RCC 7860 (cell line): ENCODE measurements at regions not wholly inside any gene's neighbourhood (a gene's known extent, or its start where the extent isn't known, plus 50 kb on each side); places are given as distances from the start of the nearest gene placed in this dataset.

Source experiments
- DNase-seq: peaks from one replicate; pipeline ENCODE4 v3.0.0-alpha.2; 2015; ENCODE audit warnings: low spot score
- FAIRE-seq: peaks from 2 replicates; lab custom pipeline; 2012; peaks lifted over from hg19 to GRCh38; lab: Jason Lieb, UNC

DNA sequence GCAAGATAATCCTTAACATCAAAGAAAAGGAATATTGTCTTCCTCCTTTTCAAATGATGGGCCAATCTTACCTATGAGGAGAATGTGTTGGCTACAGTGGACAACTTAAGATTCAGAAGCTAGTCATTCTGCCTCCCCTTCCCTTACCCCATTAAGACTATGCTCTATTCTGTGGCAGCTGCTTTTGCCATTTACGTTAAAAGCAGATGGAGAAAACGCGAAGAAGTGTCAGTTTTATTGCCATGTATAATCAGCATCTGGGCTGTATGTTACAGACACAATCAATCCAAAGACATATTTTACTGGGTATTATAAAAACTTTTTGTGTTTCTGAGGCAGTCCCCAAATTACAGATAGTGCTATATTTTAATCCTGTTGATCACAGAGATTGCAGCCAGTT is 196.1 kb upstream of the PACRGL start:
- DNase-seq (no peak), FAIRE-seq (no peak)

DNA sequence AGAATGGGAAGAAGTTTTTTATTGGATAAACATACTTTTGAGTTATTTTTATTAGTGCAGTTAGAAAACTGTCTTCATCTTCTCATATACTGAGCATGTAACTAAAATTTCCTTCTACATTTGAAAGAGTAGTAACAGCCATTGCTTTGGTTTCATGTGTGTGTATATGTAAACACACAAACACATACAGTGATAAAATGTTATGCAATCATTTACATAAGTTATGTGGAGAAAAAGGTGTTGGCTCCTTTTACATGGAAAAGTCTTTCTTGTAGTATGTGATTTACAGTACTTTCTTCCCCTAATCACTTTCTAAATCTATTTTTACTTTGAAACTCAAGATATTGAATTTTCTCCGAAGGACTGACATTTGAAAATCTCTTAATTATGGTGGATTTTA is 194.3 kb upstream of the PACRGL start:
- DNase-seq (no peak), FAIRE-seq (no peak)

DNA sequence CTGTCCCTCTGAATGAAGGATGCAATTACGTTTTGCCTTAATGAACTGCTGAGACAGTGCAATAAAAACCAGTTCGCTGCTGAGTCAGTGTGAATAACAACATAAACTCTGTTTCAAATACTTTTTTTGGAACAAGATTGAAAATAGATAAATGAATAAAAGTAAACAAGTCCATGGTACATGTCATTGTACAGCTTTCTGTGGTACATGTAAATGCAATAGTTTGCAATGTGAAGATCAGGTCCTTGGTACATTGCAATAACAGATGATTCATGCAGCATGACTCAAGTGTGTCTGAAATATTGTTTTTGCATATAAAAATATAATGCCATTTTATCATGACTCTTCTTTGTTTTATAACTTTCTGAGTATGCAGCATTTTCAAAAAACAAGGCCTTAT is 193.4 kb upstream of the PACRGL start:
- FAIRE-seq (no peak), DNase-seq (no peak)

DNA sequence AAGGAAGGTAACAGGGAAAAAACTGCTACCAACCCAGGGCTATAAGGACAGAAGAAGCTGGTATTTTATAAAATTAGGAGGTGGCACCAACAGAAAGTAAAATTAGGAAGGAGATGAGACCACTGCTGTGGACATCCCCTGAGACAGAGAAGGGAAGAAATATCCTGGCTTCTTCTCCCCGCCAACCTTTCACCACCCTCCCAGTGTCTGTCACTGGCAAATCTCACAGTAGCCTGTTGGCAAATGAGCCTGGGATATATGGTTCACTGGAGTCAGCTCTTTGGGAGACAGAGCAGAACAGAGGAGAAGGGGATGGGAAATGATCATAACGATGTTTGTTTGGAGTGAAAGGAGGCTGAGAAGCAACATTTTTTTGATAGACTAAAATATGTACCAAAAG is 190.9 kb upstream of the PACRGL start:
- DNase-seq (no peak), FAIRE-seq (no peak)

DNA sequence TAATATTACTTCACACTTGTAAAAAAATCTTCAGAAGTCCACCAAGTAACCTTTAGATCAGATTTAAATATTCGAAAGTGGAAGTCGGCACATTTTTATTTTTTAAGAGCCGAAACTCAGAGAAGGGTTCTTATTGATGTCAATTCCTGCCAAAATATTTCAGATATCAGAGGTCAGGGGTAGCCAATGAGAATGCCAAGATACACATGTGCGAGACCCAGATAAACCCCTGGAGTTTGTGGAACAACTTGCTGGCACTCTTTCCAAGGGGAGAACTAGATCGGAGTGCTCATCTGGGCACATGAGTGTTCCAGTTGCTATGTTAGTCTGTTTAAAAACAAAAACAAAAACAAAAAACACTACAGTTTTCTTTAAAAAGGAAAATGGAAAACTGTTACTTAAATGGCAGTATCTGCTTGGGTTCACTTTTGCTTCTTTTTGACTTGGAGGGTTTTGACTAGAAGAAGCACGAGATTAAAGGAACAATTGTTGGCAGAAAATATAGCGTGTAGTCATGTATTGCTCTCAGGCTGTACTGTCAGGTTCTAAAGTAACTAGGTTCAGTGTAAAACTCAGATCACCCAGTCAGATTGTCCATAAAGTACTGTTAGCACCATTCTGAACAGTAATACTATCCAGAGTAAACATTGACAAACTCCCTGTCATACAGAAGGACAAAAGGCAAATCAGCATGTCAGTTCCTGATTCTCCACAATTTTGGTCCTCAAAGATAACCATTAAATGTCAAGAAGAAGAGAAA is 188.0 kb upstream of the PACRGL start:
- FAIRE-seq: no peak
- DNase-seq: no peak

DNA sequence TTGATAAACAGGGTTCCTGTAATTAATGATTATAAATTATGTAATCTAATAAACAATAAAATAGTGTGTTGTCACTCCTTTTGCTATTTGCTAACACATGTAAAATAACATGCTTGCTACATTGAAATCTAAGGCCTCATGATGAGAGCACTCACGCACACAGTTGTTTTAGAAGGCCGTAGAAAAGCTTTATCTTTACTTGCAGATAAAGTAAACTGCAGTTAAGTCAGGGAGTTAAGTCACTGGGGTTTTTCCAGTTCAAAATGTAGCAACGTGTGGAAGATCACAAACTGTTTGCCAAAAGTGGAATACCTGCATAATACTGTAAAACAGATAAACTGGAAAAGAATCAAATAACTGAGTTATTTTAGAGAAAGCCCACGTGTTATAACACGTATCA is 187.3 kb upstream of the PACRGL start:
- DNase-seq (no peak), FAIRE-seq (no peak)

DNA sequence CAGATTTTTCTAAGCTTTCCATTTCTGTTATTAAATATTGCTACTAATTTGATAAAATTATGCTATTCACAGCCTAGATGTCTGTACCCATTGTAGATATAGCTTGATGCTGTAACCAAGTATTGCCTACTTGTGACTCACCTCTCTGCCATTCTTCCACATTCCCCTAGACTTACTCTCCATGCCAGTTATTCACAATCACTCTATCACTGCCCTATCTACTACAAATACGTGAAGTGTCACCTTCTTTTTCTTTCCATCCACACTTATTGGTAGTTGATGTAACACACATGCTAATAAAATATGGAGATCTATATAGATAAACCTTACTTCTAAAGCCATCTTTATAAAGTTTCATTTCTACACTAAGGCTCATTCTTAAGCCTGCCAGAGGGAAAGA is 179.4 kb upstream of the PACRGL start:
- DNase-seq (peak; percentile 80), FAIRE-seq (peak; percentile 94)

DNA sequence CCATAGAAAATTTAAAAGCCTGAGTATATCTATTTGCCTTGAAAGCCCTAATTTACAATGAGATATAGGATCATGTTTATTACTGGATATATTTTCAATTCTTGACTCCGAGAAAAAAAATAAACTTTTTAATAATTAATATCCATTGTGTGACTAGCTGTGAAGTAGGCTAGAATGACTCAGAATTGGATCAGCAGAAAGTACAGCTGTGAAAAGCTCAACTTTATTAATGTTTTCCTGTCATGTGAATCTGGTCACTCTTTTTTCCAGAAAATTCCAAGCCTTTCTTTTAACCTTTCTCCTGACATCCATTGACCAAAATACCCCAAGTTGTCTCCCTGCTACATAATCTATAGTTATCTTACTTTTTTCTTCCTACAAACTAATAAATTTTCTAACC is 171.8 kb upstream of the PACRGL start:
- DNase-seq: peak; percentile 51

DNA sequence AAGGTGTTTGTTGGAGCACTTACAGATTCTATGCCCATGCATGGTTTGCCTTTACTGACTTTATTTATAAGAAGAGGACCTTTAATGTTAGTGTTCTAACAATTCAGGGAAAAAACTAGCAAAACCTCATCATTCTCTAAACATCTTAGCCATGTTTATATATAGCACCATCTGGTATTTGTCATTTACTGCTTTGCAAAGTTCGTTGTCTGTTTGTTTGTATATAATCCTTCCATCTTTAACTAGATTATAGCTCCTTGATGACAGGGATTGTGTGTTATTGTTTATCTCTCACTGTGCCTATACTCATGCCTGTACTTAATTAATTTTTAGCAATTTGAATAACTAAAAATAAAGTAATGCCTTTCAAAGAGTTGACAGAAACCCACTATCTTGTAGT is 170.6 kb upstream of the PACRGL start:
- DNase-seq (no peak), FAIRE-seq (no peak)

More for the DNA sequence above, 171.8 kb upstream of the PACRGL start:
- peak; percentile 88 for FAIRE-seq

DNA sequence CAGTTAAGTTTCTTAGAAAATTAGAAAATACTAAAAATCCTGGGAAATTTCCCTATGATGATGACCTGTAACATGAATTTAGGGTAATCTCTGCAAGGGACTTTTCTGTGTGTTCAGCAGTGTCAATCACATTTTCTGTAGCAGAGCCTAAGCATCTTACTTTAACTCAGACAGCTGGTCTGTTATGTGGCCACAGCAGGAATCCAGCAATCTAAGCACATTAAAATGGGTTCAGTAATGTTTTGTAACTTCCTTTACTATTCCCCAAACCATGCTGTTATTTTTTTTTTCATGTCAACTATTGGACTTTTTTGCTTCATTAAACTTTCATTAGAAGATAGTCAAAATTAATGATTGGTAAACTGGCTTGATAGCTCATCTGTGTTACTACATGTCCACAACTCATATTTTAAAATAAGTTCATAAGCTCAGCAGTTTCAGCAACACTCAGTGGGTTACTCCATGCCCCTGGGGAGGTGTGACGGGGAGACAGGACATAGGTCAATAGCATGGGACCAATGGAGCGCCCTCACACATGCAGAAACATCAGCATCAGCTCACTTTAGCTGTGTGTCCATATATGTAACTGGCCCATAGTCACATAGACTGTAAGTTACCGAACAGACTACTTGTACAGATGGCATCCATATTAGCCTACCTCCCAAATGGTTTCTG is 168.0 kb upstream of the PACRGL start:
- peak; percentile 8 for FAIRE-seq
- DNase-seq: no peak

DNA sequence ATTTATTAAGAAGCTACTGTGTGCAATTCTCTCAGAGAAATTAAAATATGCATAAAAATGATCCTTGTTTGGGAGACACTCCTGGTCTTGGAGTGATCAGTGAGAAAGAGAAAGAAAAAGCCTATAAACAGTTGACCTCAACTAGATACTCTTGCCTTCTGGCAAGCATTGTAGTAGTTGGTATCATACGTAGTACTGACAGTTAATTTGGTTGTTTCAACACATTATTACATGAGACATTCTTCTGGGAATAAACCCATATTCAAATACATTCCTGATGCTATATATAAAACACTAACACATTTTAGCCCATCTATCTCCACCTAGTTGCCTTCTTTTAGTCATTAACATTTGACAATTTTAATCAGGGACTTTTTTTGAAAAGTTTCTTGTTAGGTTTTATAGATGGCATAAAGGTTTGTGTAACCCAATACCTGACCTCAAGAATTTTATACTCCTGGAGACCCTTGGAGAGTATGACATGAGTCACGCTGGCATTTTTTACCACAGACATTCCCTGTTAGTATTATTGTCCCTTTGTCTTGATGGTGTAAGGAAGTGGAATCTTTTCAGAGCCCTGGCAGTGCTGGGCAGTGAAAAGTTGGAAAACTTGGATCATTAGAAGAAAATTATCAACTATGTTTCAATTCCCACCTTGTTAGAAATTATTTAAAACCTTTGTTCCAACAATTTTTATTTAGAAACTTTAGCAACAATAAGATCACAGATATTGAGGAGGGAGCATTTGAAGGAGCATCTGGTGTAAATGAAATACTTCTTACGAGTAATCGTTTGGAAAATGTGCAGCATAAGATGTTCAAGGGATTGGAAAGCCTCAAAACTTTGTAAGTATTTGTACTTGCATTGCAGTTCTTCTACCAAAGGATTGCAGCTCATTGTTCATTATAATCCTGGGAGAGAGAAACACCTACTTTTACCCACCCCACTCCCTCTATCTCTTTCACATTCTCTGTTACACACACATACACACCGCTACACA is 167.1 kb upstream of the PACRGL start:
- DNase-seq (peak; percentile 90), FAIRE-seq (peak; percentile 97)

DNA sequence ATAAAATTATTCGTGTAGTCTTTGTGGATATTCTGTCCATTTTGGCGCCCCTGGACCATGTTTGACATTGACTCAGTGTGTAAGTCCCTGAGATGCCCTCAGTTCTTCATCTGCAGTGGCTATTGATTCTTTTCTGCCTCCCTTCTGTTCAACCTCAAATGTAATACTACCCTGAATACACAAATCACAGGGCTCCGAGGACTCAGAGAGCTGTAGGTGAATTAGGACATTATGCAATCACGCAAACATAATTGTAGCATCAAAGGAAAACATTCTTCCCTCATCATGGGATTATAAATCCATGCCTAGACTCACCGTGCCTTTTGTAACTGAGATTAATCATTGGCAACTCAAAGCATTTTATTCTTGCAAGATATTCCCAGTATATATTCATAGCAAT is 161.4 kb upstream of the PACRGL start:
- DNase-seq (no peak), FAIRE-seq (no peak)

DNA sequence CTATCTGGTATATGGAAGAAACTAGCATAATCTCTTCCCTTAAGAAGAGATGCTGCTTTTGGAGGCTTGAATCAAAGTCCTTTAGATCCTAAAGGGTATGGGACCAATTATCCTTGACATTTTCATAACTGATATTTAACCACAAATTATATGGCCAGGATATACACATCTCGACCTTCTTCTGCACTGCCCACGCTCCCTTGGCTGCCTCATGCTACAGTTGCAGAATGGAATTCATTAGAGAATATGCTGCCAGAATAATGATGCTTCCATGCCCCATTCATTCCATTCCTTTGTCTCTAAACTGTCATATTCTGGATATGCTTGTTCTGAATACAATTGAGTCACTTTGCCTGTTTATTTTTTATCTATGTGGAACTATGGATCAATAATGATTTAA is 157.1 kb upstream of the PACRGL start:
- no peak for FAIRE-seq
- DNase-seq: no peak

DNA sequence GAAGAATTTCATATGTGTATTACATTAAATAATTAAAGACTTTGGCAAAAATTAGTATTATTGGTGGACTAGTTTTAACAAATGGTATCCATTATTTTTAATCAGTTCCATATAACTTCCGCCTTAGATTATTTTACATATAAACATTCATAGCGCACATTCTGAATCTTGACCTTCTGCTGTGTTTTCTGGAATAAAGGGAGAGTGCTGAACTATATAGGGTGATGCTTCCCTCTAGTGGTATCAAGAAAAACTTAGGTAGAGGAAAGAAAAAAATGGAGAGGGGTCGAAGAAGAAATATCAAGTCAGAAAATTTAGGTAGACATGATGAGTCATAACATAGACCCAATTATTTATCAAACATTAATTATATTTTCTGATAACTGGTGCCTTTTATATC is 155.6 kb upstream of the PACRGL start:
- FAIRE-seq: peak; percentile 89
- DNase-seq: peak; percentile 60

DNA sequence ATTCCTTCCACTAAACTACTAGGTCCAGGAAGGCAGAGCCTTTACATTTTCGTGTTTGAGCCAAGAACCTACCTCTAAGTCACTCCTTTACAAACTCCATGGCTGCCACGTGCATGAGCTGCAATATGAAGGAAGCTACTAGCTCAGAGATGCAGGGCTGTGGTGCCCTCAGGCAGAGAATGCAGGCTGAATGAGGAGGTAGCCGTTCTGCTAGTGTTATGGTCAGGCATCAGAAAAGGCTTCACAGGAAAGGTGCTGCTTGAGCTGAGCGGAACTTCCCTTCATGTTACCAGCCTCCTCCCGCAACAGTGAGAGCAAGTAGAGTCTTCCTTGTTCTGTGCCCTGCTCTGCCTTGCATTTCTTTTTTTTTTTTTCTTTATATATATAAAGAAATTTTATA is 148.3 kb upstream of the PACRGL start:
- no peak for FAIRE-seq
- no peak for DNase-seq

DNA sequence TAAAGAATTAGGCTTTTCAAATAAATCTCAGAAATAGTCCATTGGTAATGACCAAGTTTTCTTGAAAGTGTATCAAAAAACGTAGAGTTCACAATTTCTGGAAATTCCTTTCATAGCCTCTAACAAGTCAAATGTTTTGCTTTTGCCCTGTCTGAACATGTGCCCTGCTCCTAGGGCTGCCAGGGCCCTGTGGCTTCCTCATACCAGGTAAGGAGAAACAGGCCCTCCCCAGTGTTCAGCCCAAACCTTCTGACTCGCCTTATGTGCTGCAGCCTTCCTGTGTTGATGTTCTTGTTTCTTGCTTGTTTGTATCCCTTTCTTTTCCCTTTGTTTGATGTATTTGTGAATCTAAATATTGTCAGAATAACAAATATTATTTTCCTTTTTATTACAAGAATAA is 146.1 kb upstream of the PACRGL start:
- FAIRE-seq: no peak

DNA sequence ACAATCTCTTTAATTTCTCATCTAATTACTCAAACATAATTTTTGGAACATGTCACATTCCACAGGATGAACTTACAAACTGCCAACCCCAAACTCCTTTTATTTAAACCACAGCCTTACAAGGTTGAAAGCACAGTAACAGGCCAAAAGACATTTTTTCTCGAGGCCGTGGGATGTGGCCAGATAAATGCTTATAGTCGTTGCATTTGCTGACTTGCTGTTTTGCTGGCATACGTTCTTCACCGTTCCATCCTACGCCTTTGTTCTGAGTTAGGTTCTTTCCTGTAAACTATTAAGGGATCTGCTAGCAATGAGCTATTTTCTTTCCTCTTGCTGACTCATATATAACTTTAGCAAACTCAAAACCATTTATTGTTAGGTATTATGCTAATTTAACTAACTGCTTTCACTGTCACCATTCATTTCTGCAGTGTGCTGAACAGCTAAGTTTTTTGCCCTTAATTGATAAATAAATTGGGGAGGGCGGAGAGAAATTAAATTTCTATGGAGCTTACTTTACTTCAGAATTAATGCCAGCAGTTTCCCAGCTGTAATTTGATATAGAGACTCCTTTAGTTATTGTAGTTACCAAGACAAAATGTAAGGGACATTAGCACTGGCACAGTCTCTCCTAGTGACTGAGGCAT is 135.1 kb upstream of the PACRGL start:
- DNase-seq: no peak
- no peak for FAIRE-seq

More for the DNA sequence above, 146.1 kb upstream of the PACRGL start:
- DNase-seq: no peak

DNA sequence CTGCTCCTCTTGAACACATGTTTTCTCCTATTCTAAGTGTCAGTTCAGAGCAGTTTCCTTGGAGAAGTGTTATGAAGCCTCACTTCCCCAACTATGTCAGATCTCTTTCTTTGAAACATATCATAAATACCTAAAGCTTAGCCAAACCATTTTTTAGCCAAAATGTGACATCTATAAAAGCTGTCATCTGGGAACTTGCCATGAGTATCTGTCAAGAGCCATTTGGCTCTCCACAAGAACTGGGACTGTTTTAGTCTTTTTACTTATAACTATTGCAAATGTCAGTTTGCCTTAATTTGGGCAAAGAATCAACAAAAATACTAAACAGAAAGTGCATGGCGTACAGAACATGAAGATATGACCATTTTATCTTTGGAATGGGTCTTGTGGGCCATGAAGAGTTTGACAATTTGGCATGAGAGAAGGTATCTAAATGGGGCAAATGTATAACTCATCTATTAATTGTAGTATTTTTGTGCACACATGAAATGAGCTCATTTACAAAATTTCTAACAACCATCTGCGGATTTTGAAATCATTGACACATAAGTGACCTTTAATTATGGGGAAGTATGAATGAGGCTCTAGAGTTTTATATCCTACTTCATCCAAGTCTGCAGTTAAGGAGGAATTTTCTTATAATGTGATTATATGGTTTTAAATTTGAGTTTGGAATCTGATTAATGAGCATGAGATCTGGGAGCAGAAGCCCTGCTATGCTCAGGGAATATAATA is 129.1 kb upstream of the PACRGL start:
- FAIRE-seq (no peak), DNase-seq (no peak)

DNA sequence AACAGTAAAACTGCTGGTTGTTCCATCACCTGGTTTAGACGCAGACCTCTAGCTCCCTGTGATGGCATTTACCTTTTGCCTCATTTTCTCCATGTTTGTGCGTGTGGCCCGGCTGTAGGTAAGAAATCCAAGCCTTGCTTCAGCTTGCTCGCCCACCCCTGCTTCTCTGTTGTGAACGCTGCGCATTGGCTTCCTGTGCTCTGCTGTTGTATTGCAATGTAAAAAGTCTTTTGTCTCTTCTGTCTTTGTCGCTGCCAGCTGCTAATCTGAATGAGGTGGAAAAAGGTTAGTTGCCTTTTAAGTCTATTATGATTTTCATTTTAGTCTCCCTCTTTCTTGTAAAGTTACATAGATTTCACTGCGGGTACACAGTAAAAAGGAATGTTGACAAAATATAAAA is 127.3 kb upstream of the PACRGL start:
- DNase-seq (no peak), FAIRE-seq (no peak)

DNA sequence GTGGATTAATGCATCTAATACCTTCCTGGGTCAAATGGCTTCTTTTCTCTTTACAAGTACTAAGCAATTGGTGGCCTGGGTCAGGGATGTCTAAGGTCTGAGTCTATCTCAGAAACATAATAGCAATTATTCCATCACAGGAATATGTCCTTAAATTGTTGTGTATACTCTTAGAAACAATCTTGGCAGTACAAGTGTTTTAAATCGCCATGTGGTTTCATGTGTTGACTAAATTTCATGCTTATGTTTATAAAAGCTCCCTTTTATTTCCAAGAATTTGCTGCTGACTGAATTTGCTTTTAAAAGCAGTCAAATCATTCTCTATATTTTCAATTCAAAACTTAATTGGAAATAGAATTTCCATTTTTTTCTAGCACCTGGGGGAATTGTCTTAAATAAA is 125.3 kb upstream of the PACRGL start:
- DNase-seq: no peak
- FAIRE-seq: no peak
